IPS DF 19.7 (cell line): ENCODE measurements at regions not wholly inside any gene's neighbourhood (a gene's known extent, or its start where the extent isn't known, plus 50 kb on each side); places are given as distances from the start of the nearest gene placed in this dataset.
"Not testable (repeated sequence)": the region's sequence is repeated elsewhere in the genome, so short reads cannot be mapped to it uniquely, and the experiment has no call there.

Experiments
- DNase-seq: peaks from one replicate; pipeline ENCODE4 v3.0.0-alpha.2; 2013; ENCODE audit warnings: low read depth, low spot score

- no peak for DNase-seq
Measured at GRCh38 chr2:238521002-238521401, 94.3 kb downstream of the ASB1 start.

- no peak for DNase-seq
Measured at GRCh38 chr2:238521870-238522269, 95.1 kb downstream of the ASB1 start.

GRCh38 chr2:238523158-238524110 lies 96.7 kb downstream of the ASB1 start:
- DNase-seq = peak; percentile 35

GRCh38 chr2:238524426-238524983 lies 97.8 kb downstream of the ASB1 start:
- DNase-seq = no peak

GRCh38 chr2:238525990-238526389 lies 99.3 kb downstream of the ASB1 start:
- DNase-seq = no peak

GRCh38 chr2:238527565-238527964 lies 100.8 kb downstream of the ASB1 start:
- DNase-seq = no peak

- DNase-seq = no peak
Measured at GRCh38 chr2:238528953-238529781, 102.4 kb downstream of the ASB1 start.

GRCh38 chr2:238531017-238531645 lies 104.4 kb downstream of the ASB1 start:
- not testable (repeated sequence) for DNase-seq

GRCh38 chr2:238543732-238544131 lies 117.0 kb downstream of the ASB1 start:
- not testable (repeated sequence) for DNase-seq

GRCh38 chr2:238548902-238549462 lies 122.3 kb downstream of the ASB1 start:
- no peak for DNase-seq

GRCh38 chr2:238549866-238550265 lies 123.1 kb downstream of the ASB1 start:
- DNase-seq = no peak

GRCh38 chr2:238551091-238551490 lies 124.4 kb downstream of the ASB1 start:
- no peak for DNase-seq

- DNase-seq = no peak
Measured at GRCh38 chr2:238552226-238552625, 125.5 kb downstream of the ASB1 start.

GRCh38 chr2:238553159-238553558 lies 126.4 kb downstream of the ASB1 start:
- DNase-seq = no peak

- DNase-seq = no peak
Measured at GRCh38 chr2:238554468-238555315, 128.0 kb downstream of the ASB1 start.

- DNase-seq = no peak
Measured at GRCh38 chr2:238555786-238556542, 129.2 kb downstream of the ASB1 start.

- DNase-seq = no peak
Measured at GRCh38 chr2:238557431-238557830, 130.7 kb downstream of the ASB1 start.

GRCh38 chr2:238557936-238558335 lies 131.2 kb downstream of the ASB1 start:
- no peak for DNase-seq

GRCh38 chr2:238558456-238559099 lies 131.9 kb downstream of the ASB1 start:
- no peak for DNase-seq
